ENCODE measurements at regions not wholly inside any gene's neighbourhood (a gene's known extent, or its start where the extent isn't known, plus 50 kb on each side); places are given as distances from the start of the nearest gene placed in this dataset.

DNA sequence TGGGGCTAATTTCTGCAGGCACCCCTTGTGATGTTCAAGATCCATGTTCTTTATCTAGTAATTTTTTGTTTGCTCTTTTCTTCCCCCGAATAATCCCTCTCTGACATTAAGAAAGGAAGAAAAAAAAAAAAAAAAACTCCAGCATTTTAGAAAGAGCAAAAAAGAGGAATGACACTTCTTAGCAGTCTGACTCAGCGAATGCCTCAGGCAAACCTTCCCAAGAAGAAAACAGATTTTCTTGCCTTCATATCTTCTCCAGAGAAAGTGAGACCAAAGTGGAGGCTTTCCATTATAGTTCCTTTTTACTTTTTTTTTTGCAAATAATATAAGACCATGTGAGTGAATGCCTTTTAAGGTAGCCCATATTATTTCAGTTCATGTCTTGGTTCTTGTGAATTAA lies 479.0 kb upstream of the SYT1 start:
- H3K27ac Mint-ChIP-seq (ENCODE audit: unreplicated experiment) = no peak overlapping the region
- DNase-seq (ENCODE audit: low read depth, low spot score) = no peak
- TF ChIP-seq, protein P1, sequence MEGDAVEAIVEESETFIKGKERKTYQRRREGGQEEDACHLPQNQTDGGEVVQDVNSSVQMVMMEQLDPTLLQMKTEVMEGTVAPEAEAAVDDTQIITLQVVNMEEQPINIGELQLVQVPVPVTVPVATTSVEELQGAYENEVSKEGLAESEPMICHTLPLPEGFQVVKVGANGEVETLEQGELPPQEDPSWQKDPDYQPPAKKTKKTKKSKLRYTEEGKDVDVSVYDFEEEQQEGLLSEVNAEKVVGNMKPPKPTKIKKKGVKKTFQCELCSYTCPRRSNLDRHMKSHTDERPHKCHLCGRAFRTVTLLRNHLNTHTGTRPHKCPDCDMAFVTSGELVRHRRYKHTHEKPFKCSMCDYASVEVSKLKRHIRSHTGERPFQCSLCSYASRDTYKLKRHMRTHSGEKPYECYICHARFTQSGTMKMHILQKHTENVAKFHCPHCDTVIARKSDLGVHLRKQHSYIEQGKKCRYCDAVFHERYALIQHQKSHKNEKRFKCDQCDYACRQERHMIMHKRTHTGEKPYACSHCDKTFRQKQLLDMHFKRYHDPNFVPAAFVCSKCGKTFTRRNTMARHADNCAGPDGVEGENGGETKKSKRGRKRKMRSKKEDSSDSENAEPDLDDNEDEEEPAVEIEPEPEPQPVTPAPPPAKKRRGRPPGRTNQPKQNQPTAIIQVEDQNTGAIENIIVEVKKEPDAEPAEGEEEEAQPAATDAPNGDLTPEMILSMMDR (conservative IDR thresholded peaks at IDR 0.05) = no peak
- no peaks in the 10 kb centered on the region for H3K27me3 Mint-ChIP-seq (ENCODE audit: low read depth)
- no peak overlapping the region for H3K4me3 Mint-ChIP-seq
- peaks cover 10% of the 10 kb centered on the region for H3K9me3 Mint-ChIP-seq
- H3K36me3 Mint-ChIP-seq (ENCODE audit: low read depth) = no peaks in the 10 kb centered on the region
- peaks cover 8% of the 10 kb centered on the region for H3K4me1 Mint-ChIP-seq

DNA sequence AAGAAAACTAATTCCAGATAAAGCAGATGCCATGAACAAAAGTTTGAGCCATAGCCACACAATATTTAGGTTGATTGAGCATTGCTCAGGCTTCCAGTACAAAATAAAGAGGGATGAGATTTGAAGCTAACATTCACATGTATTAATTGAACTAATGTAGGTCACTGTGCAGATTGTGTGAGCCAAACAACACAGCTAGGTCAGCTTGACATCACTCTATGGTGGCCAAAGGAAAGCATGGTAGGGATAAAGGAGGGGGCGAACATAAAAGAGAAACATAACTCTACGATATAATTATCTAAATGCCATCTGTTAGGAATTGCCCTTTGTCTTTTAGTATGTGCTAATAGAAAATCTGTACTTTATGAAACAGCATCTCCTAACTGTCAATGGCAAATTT lies 477.7 kb upstream of the SYT1 start:
- H3K4me3 Mint-ChIP-seq = no peak overlapping the region
- no peaks in the 10 kb centered on the region for H3K27me3 Mint-ChIP-seq (ENCODE audit: low read depth)
- no peaks in the 10 kb centered on the region for H3K36me3 Mint-ChIP-seq (ENCODE audit: low read depth)
- TF ChIP-seq, protein P1 (conservative IDR thresholded peaks at IDR 0.05) = no peak
- H3K4me1 Mint-ChIP-seq = peaks cover 8% of the 10 kb centered on the region
- no peak for DNase-seq (ENCODE audit: low read depth, low spot score)
- no peak overlapping the region for H3K27ac Mint-ChIP-seq (ENCODE audit: unreplicated experiment)
- H3K9me3 Mint-ChIP-seq = peaks cover 10% of the 10 kb centered on the region

DNA sequence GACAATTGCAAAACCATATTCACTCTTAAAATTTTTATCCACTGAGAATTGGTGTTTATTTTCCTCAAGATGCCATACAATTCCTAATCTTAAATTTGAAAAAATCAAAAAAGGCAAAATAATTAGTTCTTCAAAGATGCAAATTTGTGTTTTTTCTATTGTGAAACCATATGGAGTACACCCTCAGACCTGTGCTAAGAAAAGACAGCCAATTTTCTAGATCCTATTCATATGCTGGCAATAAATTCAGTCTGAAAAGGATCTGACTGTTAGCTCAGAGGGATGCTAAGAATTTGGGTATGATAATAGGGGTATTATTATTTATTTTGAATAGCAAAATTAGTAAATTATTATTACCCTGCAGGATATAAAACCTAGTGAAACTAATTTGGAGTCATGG lies 476.9 kb upstream of the SYT1 start:
- H3K4me3 Mint-ChIP-seq = no peak overlapping the region
- no peaks in the 10 kb centered on the region for H3K27me3 Mint-ChIP-seq (ENCODE audit: low read depth)
- TF ChIP-seq, protein P1 (conservative IDR thresholded peaks at IDR 0.05) = no peak
- H3K36me3 Mint-ChIP-seq (ENCODE audit: low read depth) = no peaks in the 10 kb centered on the region
- H3K9me3 Mint-ChIP-seq = peaks cover 8% of the 10 kb centered on the region
- H3K27ac Mint-ChIP-seq (ENCODE audit: unreplicated experiment) = no peak overlapping the region
- DNase-seq (ENCODE audit: low read depth, low spot score) = no peak
- peaks cover 8% of the 10 kb centered on the region for H3K4me1 Mint-ChIP-seq

DNA sequence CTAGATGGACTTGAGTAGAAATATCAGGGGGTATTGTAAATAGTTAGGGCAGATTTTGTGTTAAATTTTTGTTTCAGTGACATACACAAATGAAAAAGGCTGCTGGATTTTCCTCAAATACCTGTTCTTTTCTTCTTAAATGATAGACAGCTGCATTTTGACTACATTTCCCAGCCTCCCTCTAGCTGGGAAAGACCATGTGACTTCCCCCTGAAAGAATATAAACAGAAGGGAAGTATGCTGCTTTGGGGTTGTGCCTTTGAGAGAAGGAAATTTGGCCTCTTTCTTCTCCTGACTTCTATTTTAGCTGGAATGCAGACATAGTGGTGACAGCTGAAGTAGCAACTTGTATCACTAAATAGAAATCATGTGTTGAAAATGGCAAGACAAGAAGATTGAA lies 476.1 kb upstream of the SYT1 start:
- no peak overlapping the region for H3K27ac Mint-ChIP-seq (ENCODE audit: unreplicated experiment)
- no peaks in the 10 kb centered on the region for H3K36me3 Mint-ChIP-seq (ENCODE audit: low read depth)
- H3K4me3 Mint-ChIP-seq = no peak overlapping the region
- H3K9me3 Mint-ChIP-seq = peaks cover 4% of the 10 kb centered on the region
- peaks cover 8% of the 10 kb centered on the region for H3K4me1 Mint-ChIP-seq
- DNase-seq (ENCODE audit: low read depth, low spot score) = no peak
- no peaks in the 10 kb centered on the region for H3K27me3 Mint-ChIP-seq (ENCODE audit: low read depth)
- TF ChIP-seq, protein P1 (conservative IDR thresholded peaks at IDR 0.05) = no peak

DNA sequence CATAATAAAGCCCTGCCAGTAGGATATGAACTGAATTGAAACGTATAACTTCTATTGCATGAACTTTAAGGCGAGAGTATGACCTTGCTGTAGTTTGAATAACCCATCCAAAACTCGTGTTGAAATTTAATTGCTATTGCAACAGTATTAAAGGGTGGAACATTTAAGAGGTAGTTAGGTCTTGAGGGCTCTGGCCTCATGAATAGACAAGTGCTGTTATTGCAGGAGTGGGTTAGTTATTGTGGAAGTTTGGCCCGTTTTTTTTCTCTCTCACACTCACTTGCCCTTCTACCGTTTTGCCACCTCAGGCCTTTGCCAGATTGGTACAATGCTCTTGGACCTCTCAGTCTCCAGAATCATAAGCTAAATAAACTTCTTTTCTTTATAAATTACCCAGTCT lies 473.7 kb upstream of the SYT1 start:
- Mint-ChIP-seq H3K27ac (ENCODE audit: unreplicated experiment) (no peak overlapping the region), H3K36me3 (ENCODE audit: low read depth) (no peaks in the 10 kb centered on the region), H3K27me3 (ENCODE audit: low read depth) (no peaks in the 10 kb centered on the region), H3K4me3 (no peak overlapping the region), H3K9me3 (no peaks in the 10 kb centered on the region), H3K4me1 (no peaks in the 10 kb centered on the region)
- TF ChIP-seq, protein P1 (conservative IDR thresholded peaks at IDR 0.05) = no peak
- no peak for DNase-seq (ENCODE audit: low read depth, low spot score)

DNA sequence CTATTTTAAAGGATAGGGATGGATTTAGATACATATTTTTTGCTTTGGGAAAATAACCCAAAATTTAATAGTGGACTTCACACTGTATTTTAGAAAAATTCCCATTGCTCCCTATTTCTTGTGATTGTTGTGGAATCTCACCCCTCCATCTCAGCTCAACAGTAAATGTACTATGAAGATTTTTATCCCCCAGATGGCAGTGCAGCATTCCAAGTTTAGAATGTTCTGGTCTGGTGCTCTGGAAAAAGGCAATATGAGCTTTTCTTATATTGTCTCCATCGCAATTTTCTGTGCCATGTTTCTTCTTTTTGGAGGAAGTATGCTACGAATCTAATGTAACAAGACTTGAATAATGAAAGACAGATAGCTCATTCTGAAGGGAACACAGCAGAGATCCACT lies 471.7 kb upstream of the SYT1 start:
- Mint-ChIP-seq H3K27ac (ENCODE audit: unreplicated experiment) (no peak overlapping the region), H3K27me3 (ENCODE audit: low read depth) (no peaks in the 10 kb centered on the region), H3K9me3 (no peaks in the 10 kb centered on the region), H3K4me3 (no peak overlapping the region), H3K36me3 (ENCODE audit: low read depth) (no peaks in the 10 kb centered on the region), H3K4me1 (no peaks in the 10 kb centered on the region)
- TF ChIP-seq, protein P1 (conservative IDR thresholded peaks at IDR 0.05) = peak; percentile 48
- DNase-seq (ENCODE audit: low read depth, low spot score) = no peak
